H1 (cell line): ENCODE measurements at regions not wholly inside any gene's neighbourhood (a gene's known extent, or its start where the extent isn't known, plus 50 kb on each side); places are given as distances from the start of the nearest gene placed in this dataset.

ENCODE experiments used
- CTCF ChIA-PET: fragments of 300-600 bp; sonication (Branson Sonifier 250); formaldehyde crosslinking; loops from one replicate; lab custom pipeline; 2021; ENCODE audit not compliant: partially characterized antibody; lab: Charles Lee
- POLR2A ChIA-PET: fragments of 300-600 bp; sonication (Branson Sonifier 250); formaldehyde crosslinking; loops from one replicate; lab custom pipeline; 2021; ENCODE audit warnings: inconsistent platforms; ENCODE audit not compliant: partially characterized antibody; lab: Charles Lee
- DNase-seq, 2 experiments: peaks; one replicate each; pipeline versions ENCODE4 v3.0.0 to v3.0.0-alpha.2; 2010 to 2022; ENCODE audit warnings: low spot score in 2 of 2, low read depth in 1 of 2, mixed read lengths in 1 of 2
- FAIRE-seq: peaks from 2 replicates; lab custom pipeline; 2011; peaks lifted over from hg19 to GRCh38; lab: Jason Lieb, UNC
- H2AFZ ChIP-seq: 2 replicates; pipeline ENCODE4 v1.8.1; 2012; ENCODE audit warnings: low read length, inconsistent platforms
- H2AK5ac ChIP-seq: 2 replicates; pipeline ENCODE4 v1.6.1; 2013; ENCODE audit warnings: low read depth, low read length
- H2BK120ac ChIP-seq: replicated peaks from 2 replicates; pipeline ENCODE3; 2013; ENCODE audit warnings: low read depth, low read length, inconsistent platforms
- H2BK12ac ChIP-seq: 2 replicates; pipeline ENCODE4 v1.6.1; 2013; ENCODE audit warnings: low read depth, low read length
- H2BK15ac ChIP-seq: 2 replicates; pipeline ENCODE4 v1.6.1; 2013; ENCODE audit warnings: low read length
- H2BK20ac ChIP-seq: 2 replicates; pipeline ENCODE4 v1.6.1; 2013; ENCODE audit warnings: low read length
- H2BK5ac ChIP-seq: 2 replicates; pipeline ENCODE4 v1.6.1; 2013; ENCODE audit warnings: low read depth, low read length
- H3K14ac ChIP-seq: 2 replicates; pipeline ENCODE4 v1.6.1; 2013; ENCODE audit warnings: inconsistent platforms; ENCODE audit not compliant: insufficient read length
- H3K18ac ChIP-seq: 2 replicates; pipeline ENCODE4 v1.6.1; 2013; ENCODE audit warnings: low read length; ENCODE audit errors: extremely low read depth
- H3K23ac ChIP-seq: 2 replicates; pipeline ENCODE4 v1.6.1; 2013; ENCODE audit warnings: inconsistent platforms; ENCODE audit not compliant: insufficient read length
- H3K23me2 ChIP-seq: 2 replicates; pipeline ENCODE4 v1.6.1; 2013; ENCODE audit warnings: low read depth, low read length
- H3K27ac ChIP-seq: 2 replicates; pipeline ENCODE4 v1.6.1; 2011; ENCODE audit warnings: low read depth, low read length, inconsistent platforms
- H3K27me3 ChIP-seq, 4 experiments: replicated peaks in 1 of 4; 1 replicate in 1 of 4; 2 replicates in 3 of 4; pipeline versions ENCODE4 v1.6.1 to v1.8.1; 2011 to 2013; ENCODE audit warnings: low read length in 3 of 4, mild to moderate bottlenecking in 3 of 4, inconsistent platforms in 2 of 4, mixed read lengths in 2 of 4, moderate library complexity in 1 of 4; ENCODE audit not compliant: control insufficient read depth in 3 of 4, insufficient read depth in 3 of 4; ENCODE audit errors: extremely low read depth in 1 of 4
- H3K36me3 ChIP-seq, 4 experiments: 2 replicates each; pipeline versions ENCODE4 v1.6.1 to v1.8.1; 2011 to 2013; ENCODE audit warnings: mild to moderate bottlenecking in 4 of 4, low read length in 3 of 4, moderate library complexity in 2 of 4, control low read depth in 1 of 4, inconsistent platforms in 1 of 4; ENCODE audit not compliant: insufficient read depth in 4 of 4, control insufficient read depth in 2 of 4
- H3K4ac ChIP-seq: replicated peaks from 2 replicates; pipeline ENCODE3; 2013; ENCODE audit warnings: low read length, low read depth, mixed read lengths, inconsistent platforms; ENCODE audit not compliant: insufficient read length
- H3K4me1 ChIP-seq, 4 experiments: replicated peaks in 1 of 4; 1 replicate in 1 of 4; 2 replicates in 3 of 4; pipeline versions ENCODE4 v1.6.1 to v1.8.1; 2011 to 2013; ENCODE audit warnings: low read length in 3 of 4, inconsistent platforms in 2 of 4, mixed read lengths in 1 of 4; ENCODE audit not compliant: insufficient read depth in 4 of 4, control insufficient read depth in 3 of 4
- H3K4me2 ChIP-seq, 2 experiments: 2 replicates each; pipeline versions ENCODE4 v1.6.1 to v1.8.1; 2011 to 2013; ENCODE audit warnings: low read depth in 2 of 2, low read length in 2 of 2, control low read depth in 1 of 2, inconsistent platforms in 1 of 2, mild to moderate bottlenecking in 1 of 2; ENCODE audit not compliant: insufficient read depth in 1 of 2
- H3K4me3 ChIP-seq, 4 experiments: fragments of 200-600, 300-600 bp in 1 of 4; sonication (generic), shearing (Covaris generic), sonication (Bioruptor Twin) in 1 of 4; 2 replicates each; pipeline versions ENCODE4 v1.5.1 to v1.8.1; 2011 to 2016; ENCODE audit warnings: low read length in 4 of 4, low read depth in 3 of 4, control low read depth in 2 of 4, inconsistent platforms in 2 of 4, mild to moderate bottlenecking in 2 of 4, mixed read lengths in 1 of 4, moderate library complexity in 1 of 4; ENCODE audit not compliant: insufficient read depth in 2 of 4; ENCODE audit errors: extremely low read depth in 1 of 4
- H3K56ac ChIP-seq: replicated peaks from 2 replicates; pipeline ENCODE3; 2013; ENCODE audit warnings: low read depth, mild to moderate bottlenecking, mixed read lengths, low read length, inconsistent platforms; ENCODE audit not compliant: insufficient read length
- H3K79me1 ChIP-seq: 2 replicates; pipeline ENCODE4 v1.6.1; 2013; ENCODE audit warnings: low read depth, low read length, control low read depth
- H3K79me2 ChIP-seq, 2 experiments: 2 replicates each; pipeline versions ENCODE4 v1.6.1 to v1.8.1; 2012 to 2013; ENCODE audit warnings: low read length in 2 of 2, mild to moderate bottlenecking in 2 of 2, inconsistent platforms in 1 of 2; ENCODE audit not compliant: insufficient read depth in 2 of 2, control insufficient read depth in 1 of 2
- H3K9ac ChIP-seq, 4 experiments: replicated peaks in 1 of 4; 1 replicate in 1 of 4; 2 replicates in 3 of 4; pipeline versions ENCODE4 v1.6.1 to v1.8.1; 2011 to 2013; ENCODE audit warnings: low read depth in 3 of 4, low read length in 3 of 4, control low read depth in 2 of 4, mild to moderate bottlenecking in 2 of 4, moderate library complexity in 2 of 4, inconsistent platforms in 1 of 4; ENCODE audit errors: extremely low read depth in 1 of 4
- H3K9me3 ChIP-seq, 2 experiments: 2 replicates each; pipeline versions ENCODE4 v1.6.1 to v1.8.1; 2012 to 2013; ENCODE audit warnings: mild to moderate bottlenecking in 2 of 2, moderate library complexity in 2 of 2, control low read depth in 1 of 2, inconsistent platforms in 1 of 2, low read depth in 1 of 2, low read length in 1 of 2, mixed read lengths in 1 of 2; ENCODE audit not compliant: insufficient read depth in 2 of 2
- H4K20me1 ChIP-seq, 2 experiments: replicated peaks in 1 of 2; 2 replicates each; pipeline versions ENCODE3 to v1.8.1; 2011 to 2013; ENCODE audit warnings: inconsistent platforms in 2 of 2, low read length in 2 of 2, mild to moderate bottlenecking in 1 of 2; ENCODE audit not compliant: insufficient read depth in 2 of 2, control insufficient read depth in 1 of 2
- H4K5ac ChIP-seq: 2 replicates; pipeline ENCODE4 v1.6.1; 2013; ENCODE audit warnings: low read length, low read depth, mixed read lengths, inconsistent platforms; ENCODE audit not compliant: insufficient read length
- H4K8ac ChIP-seq: 2 replicates; pipeline ENCODE4 v1.8.0; 2013; ENCODE audit warnings: mild to moderate bottlenecking, moderate library complexity, low read length, inconsistent platforms; ENCODE audit not compliant: insufficient read depth; ENCODE audit errors: extremely low read depth
- H4K91ac ChIP-seq: replicated peaks from 2 replicates; pipeline ENCODE3; 2013; ENCODE audit warnings: low read length, mixed read lengths, inconsistent platforms; ENCODE audit not compliant: insufficient read length
- CBX5 ChIP-seq: fragments of 300-800, 300-1000 bp; sonication (generic); IDR thresholded peaks from 2 replicates; pipeline ENCODE4 v1.7.1; 2016; ENCODE audit warnings: antibody characterized with exemption, low read length, low read depth
- CBX8 ChIP-seq: fragments of 300-800, 300-1000 bp; sonication (generic); IDR thresholded peaks from 2 replicates; pipeline ENCODE4 v1.7.1; 2016; ENCODE audit warnings: low read depth, low read length, borderline replicate concordance
- CEBPB ChIP-seq: IDR thresholded peaks from 2 replicates; pipeline ENCODE4 v1.6.1; 2012; ENCODE audit warnings: low read depth, low read length
- FOSL1 ChIP-seq: IDR thresholded peaks from 2 replicates; pipeline ENCODE4 v1.6.1; 2011; ENCODE audit warnings: mild to moderate bottlenecking, low read depth, low read length, moderate library complexity; ENCODE audit not compliant: insufficient read depth
- HDAC2 ChIP-seq, 2 experiments: fragments of 300-600 bp in 1 of 2; sonication (generic) in 1 of 2; IDR thresholded peaks; 2 replicates each; pipeline ENCODE4 v1.6.1; 2011 to 2012; ENCODE audit warnings: low read depth in 2 of 2, low read length in 2 of 2, mild to moderate bottlenecking in 2 of 2, moderate library complexity in 2 of 2, borderline replicate concordance in 1 of 2, inconsistent platforms in 1 of 2
- JUN ChIP-seq: IDR thresholded peaks from 2 replicates; pipeline ENCODE4 v1.6.1; 2011; ENCODE audit warnings: low read depth, mild to moderate bottlenecking, improper control_type of control experiment, low read length
- TBP ChIP-seq: IDR thresholded peaks from 2 replicates; pipeline ENCODE4 v1.6.1; 2011; ENCODE audit warnings: low read depth, low read length, improper control_type of control experiment
- WGBS, 2 experiments: shearing (Covaris generic) in 1 of 2; methylation state at CpG; one replicate each; pipeline versions ENCODE4 v1.1.6 to v1.1.7; 2013 to 2015; ENCODE audit warnings: low lambda C conversion rate in 2 of 2, mixed read lengths in 2 of 2, inconsistent platforms in 1 of 2, low coverage in 1 of 2, missing lambda C conversion rate in 1 of 2; ENCODE audit not compliant: insufficient replicate concordance in 2 of 2, insufficient coverage in 1 of 2, insufficient read length in 1 of 2; ENCODE audit errors: extremely low coverage in 1 of 2, missing lambda C conversion rate in 1 of 2; 5-methylcytosine and 5-hydroxymethylcytosine counted together

- POLR2A ChIA-PET = no interaction called here
- Histone ChIP-seq H4K5ac (no peak overlapping the region), H2BK120ac (no peak overlapping the region), H2BK15ac (no peak overlapping the region), H3K4me2 (no peak overlapping the region), H3K4me1 (no peaks in the 10 kb centered on the region), H2BK5ac (no peak overlapping the region), H3K27me3 (no peaks in the 10 kb centered on the region), H3K18ac (no peak overlapping the region), H3K4ac (no peak overlapping the region), H3K23ac (no peak overlapping the region), H3K36me3 (no peaks in the 10 kb centered on the region), H2BK20ac (no peak overlapping the region), H3K9ac (no peak overlapping the region), H4K91ac (no peak overlapping the region), H2BK12ac (no peak overlapping the region), H3K9me3 (no peaks in the 10 kb centered on the region), H4K20me1 (no peaks in the 10 kb centered on the region), H4K8ac (no peak overlapping the region), H2AFZ (peak overlapping the region; percentile 53; the same call in 1 of the 2 replicates), H3K79me1 (no peaks in the 10 kb centered on the region), H3K56ac (no peak overlapping the region), H3K14ac (no peak overlapping the region), H2AK5ac (no peak overlapping the region), H3K27ac (no peak overlapping the region), H3K4me3 (no peak overlapping the region), H3K23me2 (no peaks in the 10 kb centered on the region), H3K79me2 (no peaks in the 10 kb centered on the region)
- no peak for DNase-seq
- no peak for FAIRE-seq
- CTCF ChIA-PET = no interaction called here
- TF ChIP-seq JUN = no peak
- TF ChIP-seq CBX5 = no peak
- TF ChIP-seq TBP = no peak
- TF ChIP-seq CEBPB = no peak
- TF ChIP-seq HDAC2 (IDR thresholded peaks at IDR 0.05; ENCODE audit: borderline replicate concordance in 1 of 2, low read depth in 2 of 2, low read length in 2 of 2) = no peak
- TF ChIP-seq CBX8 = no peak
- TF ChIP-seq FOSL1 = no peak
- WGBS, 2 experiments = 95% methylated on average over 4 of the region's 4 CpGs; no CpG with 5 or more reads in 1 of the 2 experiments
Observed at GRCh38 chr9:12539580-12539975, 153.6 kb upstream of the TYRP1 start.
